Mesothelial cell of epicardium (in vitro differentiated cells): ENCODE measurements at regions not wholly inside any gene's neighbourhood (a gene's known extent, or its start where the extent isn't known, plus 50 kb on each side); places are given as distances from the start of the nearest gene placed in this dataset.

Experiments
- DNase-seq, 2 experiments: peaks; one replicate each; pipeline ENCODE4 v3.0.0; 2021; ENCODE audit warnings: low spot score in 2 of 2; ENCODE audit not compliant: unreplicated experiment in 2 of 2
- H3K27ac Mint-ChIP-seq: 2 replicates; pipeline ENCODE4 v1.8.0; 2021; ENCODE audit warnings: mixed read lengths
- H3K27me3 Mint-ChIP-seq: 2 replicates; pipeline ENCODE4 v1.8.0; 2021; ENCODE audit warnings: low read depth, mixed read lengths
- H3K36me3 Mint-ChIP-seq: 2 replicates; pipeline ENCODE4 v1.8.0; 2021; ENCODE audit warnings: mixed read lengths
- H3K4me1 Mint-ChIP-seq: 2 replicates; pipeline ENCODE4 v1.8.0; 2021; ENCODE audit warnings: mixed read lengths
- H3K4me3 Mint-ChIP-seq: 2 replicates; pipeline ENCODE4 v1.8.0; 2021; ENCODE audit warnings: mild to moderate bottlenecking, moderate library complexity, mixed read lengths
- H3K9me3 Mint-ChIP-seq: 2 replicates; pipeline ENCODE4 v1.8.0; 2021; ENCODE audit warnings: mixed read lengths
- TF ChIP-seq, protein P1 (sequence below): fragments of 200-600 bp; sonication (generic); IDR thresholded peaks from one replicate; pipeline ENCODE4 v1.5.0; 2021; ENCODE audit warnings: antibody characterized with exemption; ENCODE audit not compliant: unreplicated experiment

- no peak for DNase-seq
- Mint-ChIP-seq H3K36me3 (no peaks in the 10 kb centered on the region), H3K27me3 (peaks cover 15% of the 10 kb centered on the region), H3K4me3 (no peak overlapping the region), H3K9me3 (peaks cover 12% of the 10 kb centered on the region), H3K27ac (no peak overlapping the region), H3K4me1 (no peaks in the 10 kb centered on the region)
- TF ChIP-seq, protein P1, sequence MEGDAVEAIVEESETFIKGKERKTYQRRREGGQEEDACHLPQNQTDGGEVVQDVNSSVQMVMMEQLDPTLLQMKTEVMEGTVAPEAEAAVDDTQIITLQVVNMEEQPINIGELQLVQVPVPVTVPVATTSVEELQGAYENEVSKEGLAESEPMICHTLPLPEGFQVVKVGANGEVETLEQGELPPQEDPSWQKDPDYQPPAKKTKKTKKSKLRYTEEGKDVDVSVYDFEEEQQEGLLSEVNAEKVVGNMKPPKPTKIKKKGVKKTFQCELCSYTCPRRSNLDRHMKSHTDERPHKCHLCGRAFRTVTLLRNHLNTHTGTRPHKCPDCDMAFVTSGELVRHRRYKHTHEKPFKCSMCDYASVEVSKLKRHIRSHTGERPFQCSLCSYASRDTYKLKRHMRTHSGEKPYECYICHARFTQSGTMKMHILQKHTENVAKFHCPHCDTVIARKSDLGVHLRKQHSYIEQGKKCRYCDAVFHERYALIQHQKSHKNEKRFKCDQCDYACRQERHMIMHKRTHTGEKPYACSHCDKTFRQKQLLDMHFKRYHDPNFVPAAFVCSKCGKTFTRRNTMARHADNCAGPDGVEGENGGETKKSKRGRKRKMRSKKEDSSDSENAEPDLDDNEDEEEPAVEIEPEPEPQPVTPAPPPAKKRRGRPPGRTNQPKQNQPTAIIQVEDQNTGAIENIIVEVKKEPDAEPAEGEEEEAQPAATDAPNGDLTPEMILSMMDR = no peak
Measured at GRCh38 chr10:94077042-94077441, 83.3 kb downstream of the PLCE1 start.

DNA sequence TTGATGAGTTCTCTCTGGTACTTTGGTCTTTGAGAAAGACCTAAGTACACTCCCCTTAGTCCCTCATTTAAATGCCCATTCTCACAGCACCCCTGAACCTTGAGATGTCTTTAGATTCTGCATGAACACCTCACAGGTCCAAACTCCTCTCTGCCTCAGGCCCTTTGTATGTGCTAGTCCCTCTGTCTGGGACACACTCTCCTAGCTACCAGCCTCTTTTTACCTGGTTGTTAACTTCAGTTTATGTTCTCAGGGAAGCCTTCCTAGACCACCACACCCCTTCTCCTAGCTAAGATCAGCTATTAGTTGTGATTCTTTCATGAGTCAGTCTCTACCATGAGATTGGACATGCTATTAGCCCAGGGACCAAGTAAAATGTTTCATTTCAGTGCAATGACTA is 86.4 kb downstream of the PLCE1 start:
- TF ChIP-seq, protein P1 = no peak
- Mint-ChIP-seq H3K27me3 (peaks cover 14% of the 10 kb centered on the region), H3K4me1 (no peaks in the 10 kb centered on the region), H3K36me3 (no peaks in the 10 kb centered on the region), H3K4me3 (no peak overlapping the region), H3K9me3 (peaks cover 12% of the 10 kb centered on the region), H3K27ac (no peak overlapping the region)
- DNase-seq = no peak

GRCh38 chr10:94083662-94084265 is 90.0 kb downstream of the PLCE1 start:
- Mint-ChIP-seq H3K4me3 (no peak overlapping the region), H3K4me1 (no peaks in the 10 kb centered on the region), H3K36me3 (no peaks in the 10 kb centered on the region), H3K9me3 (peaks cover 12% of the 10 kb centered on the region), H3K27ac (no peak overlapping the region), H3K27me3 (peaks cover 20% of the 10 kb centered on the region)
- DNase-seq = no peak
- TF ChIP-seq, protein P1 = no peak

DNA sequence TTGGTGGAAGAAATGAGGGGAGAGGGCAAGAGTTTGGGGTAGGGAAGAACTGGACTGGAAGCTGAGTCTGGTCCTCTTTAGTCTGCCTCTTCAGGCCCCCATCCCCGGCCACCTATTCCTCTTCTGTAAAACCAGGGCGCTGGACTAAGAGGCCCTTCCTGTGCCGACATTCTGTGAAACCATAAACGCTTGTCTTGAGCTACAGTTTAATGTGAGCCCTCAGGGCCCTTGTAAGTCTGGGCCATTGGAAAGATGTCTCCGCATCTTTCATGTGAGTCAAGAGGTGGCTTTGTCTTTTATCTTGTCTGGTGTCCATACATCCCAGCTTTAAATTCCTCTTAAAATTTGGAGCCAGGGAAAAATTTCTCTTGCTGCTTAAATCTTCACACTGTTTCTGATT is 90.6 kb downstream of the PLCE1 start:
- H3K27ac Mint-ChIP-seq = no peak overlapping the region
- TF ChIP-seq, protein P1 = no peak
- H3K27me3 Mint-ChIP-seq = peaks cover 22% of the 10 kb centered on the region
- no peak overlapping the region for H3K4me3 Mint-ChIP-seq
- peaks cover 2% of the 10 kb centered on the region for H3K4me1 Mint-ChIP-seq
- peaks cover 12% of the 10 kb centered on the region for H3K9me3 Mint-ChIP-seq
- H3K36me3 Mint-ChIP-seq = no peaks in the 10 kb centered on the region
- no peak for DNase-seq

- H3K27me3 Mint-ChIP-seq = peaks cover 28% of the 10 kb centered on the region
- no peak overlapping the region for H3K4me3 Mint-ChIP-seq
- peaks cover 12% of the 10 kb centered on the region for H3K9me3 Mint-ChIP-seq
- no peaks in the 10 kb centered on the region for H3K36me3 Mint-ChIP-seq
- no peak for DNase-seq
- TF ChIP-seq, protein P1 = no peak
- no peak overlapping the region for H3K27ac Mint-ChIP-seq
- H3K4me1 Mint-ChIP-seq = peaks cover 2% of the 10 kb centered on the region
Measured at GRCh38 chr10:94085288-94085687, 91.6 kb downstream of the PLCE1 start.
